Esophagus muscularis mucosa (tissue), 4 donors: ENCODE measurements at regions not wholly inside any gene's neighbourhood (a gene's known extent, or its start where the extent isn't known, plus 50 kb on each side); places are given as distances from the start of the nearest gene placed in this dataset.

ENCODE experiments used
- DNase-seq: peaks from one replicate; pipeline ENCODE4 v3.0.0-alpha.2; 2017; ENCODE audit errors: extremely low spot score
- H3K27ac ChIP-seq, 4 donors: fragments of 200-600 bp; sonication (generic); replicated peaks in 1 of 4; 1 replicate in 3 of 4; 2 replicates in 1 of 4; pipeline ENCODE4 v1.5.1; 2016 to 2019; ENCODE audit warnings: mild to moderate bottlenecking in 1 of 4
- H3K27me3 ChIP-seq, 4 donors: fragments of 200-600 bp; sonication (generic); one replicate each; pipeline versions ENCODE4 v1.5.1 to v1.6.0; 2016 to 2019
- H3K36me3 ChIP-seq, 4 donors: fragments of 200-600 bp; sonication (generic); one replicate each; pipeline ENCODE4 v1.5.1; 2016 to 2019
- H3K4me1 ChIP-seq, 4 donors: fragments of 200-600 bp; sonication (generic); one replicate each; pipeline ENCODE4 v1.5.1; 2016 to 2019
- H3K4me3 ChIP-seq, 4 donors: fragments of 200-600 bp; sonication (generic); 1 replicate in 2 of 4; 2 replicates in 2 of 4; pipeline ENCODE4 v1.5.1; 2016 to 2019; ENCODE audit warnings: mild to moderate bottlenecking in 4 of 4, moderate library complexity in 1 of 4
- H3K9me3 ChIP-seq, 4 donors: fragments of 200-600 bp; sonication (generic); 1 replicate in 3 of 4; 2 replicates in 1 of 4; pipeline ENCODE4 v1.5.1; 2016 to 2019
- EP300 ChIP-seq: sonication (generic); formaldehyde crosslinking; IDR thresholded peaks from one replicate; pipeline ENCODE4 v1.6.1; 2017; ENCODE audit warnings: antibody characterized with exemption
- POLR2A ChIP-seq: fragments of 450-650 bp; IDR thresholded peaks from one replicate; pipeline ENCODE4 v1.6.1; 2017; ENCODE audit warnings: antibody characterized with exemption, moderate library complexity, mild to moderate bottlenecking, low read depth
- POLR2AphosphoS5 ChIP-seq, 2 donors: sonication (generic); formaldehyde crosslinking; IDR thresholded peaks; one replicate each; pipeline ENCODE4 v1.6.1; 2017; ENCODE audit warnings: antibody characterized with exemption in 2 of 2
- WGBS: methylation state at CpG from one replicate; pipeline ENCODE4 v1.1.5; 2018; 5-methylcytosine and 5-hydroxymethylcytosine counted together
- intact Hi-C: fragments of 100-400 bp; cut with DNase I; formaldehyde crosslinking; loops from one replicate; pipeline ENCODE4 v1.15.1; 2023
- TF ChIP-seq, protein P1 (sequence below), 3 experiments: fragments of 200-600 bp in 2 of 3; fragments of 450-650 bp in 1 of 3; sonication (generic) in 2 of 3; IDR thresholded peaks; one replicate each; pipeline ENCODE4 v1.5.1; 2017 to 2019; ENCODE audit warnings: antibody characterized with exemption in 3 of 3, mild to moderate bottlenecking in 2 of 3, moderate library complexity in 1 of 3

- H3K4me3 ChIP-seq: no peak overlapping the region
- peaks cover 35 to 66% (median 58%) of the 10 kb centered on the region in 4 donors for H3K4me1 ChIP-seq
- no peak overlapping the region for H3K27ac ChIP-seq
- intact Hi-C loops: no loop called here
- 96% methylated on average over 10 of the region's 10 CpGs for WGBS
- H3K27me3 ChIP-seq: no peaks in the 10 kb centered on the region
- DNase-seq: no peak
- H3K9me3 ChIP-seq: no peaks in the 10 kb centered on the region
- H3K36me3 ChIP-seq: peaks cover 0 to 37% (median 25%) of the 10 kb centered on the region in 4 donors
- TF ChIP-seq POLR2AphosphoS5 (IDR thresholded peaks at IDR 0.05): peak in 1 of 2 donors; percentile 27
- TF ChIP-seq, protein P1, sequence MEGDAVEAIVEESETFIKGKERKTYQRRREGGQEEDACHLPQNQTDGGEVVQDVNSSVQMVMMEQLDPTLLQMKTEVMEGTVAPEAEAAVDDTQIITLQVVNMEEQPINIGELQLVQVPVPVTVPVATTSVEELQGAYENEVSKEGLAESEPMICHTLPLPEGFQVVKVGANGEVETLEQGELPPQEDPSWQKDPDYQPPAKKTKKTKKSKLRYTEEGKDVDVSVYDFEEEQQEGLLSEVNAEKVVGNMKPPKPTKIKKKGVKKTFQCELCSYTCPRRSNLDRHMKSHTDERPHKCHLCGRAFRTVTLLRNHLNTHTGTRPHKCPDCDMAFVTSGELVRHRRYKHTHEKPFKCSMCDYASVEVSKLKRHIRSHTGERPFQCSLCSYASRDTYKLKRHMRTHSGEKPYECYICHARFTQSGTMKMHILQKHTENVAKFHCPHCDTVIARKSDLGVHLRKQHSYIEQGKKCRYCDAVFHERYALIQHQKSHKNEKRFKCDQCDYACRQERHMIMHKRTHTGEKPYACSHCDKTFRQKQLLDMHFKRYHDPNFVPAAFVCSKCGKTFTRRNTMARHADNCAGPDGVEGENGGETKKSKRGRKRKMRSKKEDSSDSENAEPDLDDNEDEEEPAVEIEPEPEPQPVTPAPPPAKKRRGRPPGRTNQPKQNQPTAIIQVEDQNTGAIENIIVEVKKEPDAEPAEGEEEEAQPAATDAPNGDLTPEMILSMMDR (IDR thresholded peaks at IDR 0.05): no peak
- no peak for TF ChIP-seq EP300
- no peak for TF ChIP-seq POLR2A
These were observed 92.5 kb upstream of the DMRT1 start for GRCh38 chr9:748861-749497.

- H3K36me3 ChIP-seq: peaks cover 0 to 34% (median 18%) of the 10 kb centered on the region in 4 donors
- H3K4me1 ChIP-seq: peaks cover 29 to 58% (median 51%) of the 10 kb centered on the region in 4 donors
- H3K27me3 ChIP-seq: no peaks in the 10 kb centered on the region
- no peak for DNase-seq
- TF ChIP-seq POLR2A (no peak), POLR2AphosphoS5 (IDR thresholded peaks at IDR 0.05) (no peak), EP300 (no peak)
- TF ChIP-seq, protein P1 (IDR thresholded peaks at IDR 0.05): no peak
- 72% methylated on average over 5 of the region's 5 CpGs for WGBS
- peak overlapping the region in 3 of 4 donors; percentile 68 to 88 (median 75) for H3K27ac ChIP-seq
- intact Hi-C loops: no loop called here
- H3K4me3 ChIP-seq: no peak overlapping the region
- no peaks in the 10 kb centered on the region for H3K9me3 ChIP-seq
These were observed 91.8 kb upstream of the DMRT1 start for GRCh38 chr9:749716-750115.

GRCh38 chr9:750249-750967 is 91.1 kb upstream of the DMRT1 start:
- intact Hi-C loops: no loop called here
- peaks cover 0 to 30% (median 11%) of the 10 kb centered on the region in 4 donors for H3K36me3 ChIP-seq
- no peak overlapping the region for H3K4me3 ChIP-seq
- no peaks in the 10 kb centered on the region for H3K9me3 ChIP-seq
- no peaks in the 10 kb centered on the region for H3K27me3 ChIP-seq
- TF ChIP-seq POLR2AphosphoS5 (IDR thresholded peaks at IDR 0.05) (no peak), EP300 (no peak), POLR2A (no peak)
- TF ChIP-seq, protein P1 (IDR thresholded peaks at IDR 0.05): no peak
- DNase-seq: no peak
- 82% methylated on average over 7 of the region's 7 CpGs for WGBS
- peaks cover 23 to 52% (median 44%) of the 10 kb centered on the region in 4 donors for H3K4me1 ChIP-seq
- peak overlapping the region; percentile 68 to 88 (median 76) for H3K27ac ChIP-seq

DNA sequence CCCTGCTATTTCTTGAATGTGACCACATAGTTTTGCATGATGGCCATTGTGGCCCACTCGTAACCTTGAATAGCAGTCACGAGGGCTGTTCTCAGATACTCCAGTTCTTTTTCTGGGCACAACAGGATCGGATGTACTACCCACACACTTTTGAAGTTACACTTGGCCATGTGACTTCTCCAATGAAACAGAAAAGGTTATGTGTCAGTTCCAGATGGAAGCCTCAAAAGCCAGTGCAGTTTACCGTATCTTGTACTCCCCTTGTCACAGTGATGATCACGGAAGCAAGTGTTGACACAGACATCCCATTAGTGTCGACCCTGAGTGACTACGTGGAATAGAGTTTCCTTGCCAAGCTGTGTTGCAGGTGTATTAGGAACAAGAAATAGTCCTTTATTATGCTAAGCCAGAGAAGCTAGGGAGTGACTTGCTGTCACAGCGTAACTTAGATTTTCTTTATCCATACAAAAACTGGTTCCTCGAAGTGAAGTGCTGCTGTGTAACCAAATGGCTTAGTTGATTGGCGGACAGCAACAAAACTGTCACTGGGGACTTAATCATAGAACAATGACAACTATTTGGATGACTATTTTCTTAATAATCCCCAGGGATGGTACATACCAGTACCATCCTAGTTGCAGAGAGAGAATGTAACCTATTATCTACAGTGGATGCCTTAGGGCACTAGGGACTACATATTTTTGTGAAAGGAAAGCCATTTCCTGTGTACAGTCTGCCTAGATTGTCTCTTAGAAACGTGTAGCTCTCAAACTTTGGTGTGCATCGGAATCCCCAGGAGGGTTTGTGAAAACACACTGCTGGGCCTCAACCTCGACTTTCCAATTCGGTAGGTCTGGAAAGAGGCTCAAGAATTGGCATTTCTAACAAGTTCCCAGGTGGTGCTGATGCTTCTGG is 90.1 kb upstream of the DMRT1 start:
- intact Hi-C loops: no loop called here

More for the DNA sequence above, 90.1 kb upstream of the DMRT1 start:
- peaks cover 0 to 21% (median 8%) of the 10 kb centered on the region in 4 donors for H3K36me3 ChIP-seq
- no peak for DNase-seq
- H3K4me1 ChIP-seq: peaks cover 29 to 47% (median 40%) of the 10 kb centered on the region in 4 donors
- TF ChIP-seq, protein P1 (IDR thresholded peaks at IDR 0.05): no peak
- TF ChIP-seq EP300: no peak
- TF ChIP-seq POLR2AphosphoS5 (IDR thresholded peaks at IDR 0.05): no peak
- no peak for TF ChIP-seq POLR2A
- no peaks in the 10 kb centered on the region for H3K27me3 ChIP-seq
- H3K4me3 ChIP-seq: no peak overlapping the region
- no peaks in the 10 kb centered on the region for H3K9me3 ChIP-seq
- WGBS: 67% methylated on average over 14 of the region's 14 CpGs
- H3K27ac ChIP-seq: peak overlapping the region; percentile 68 to 88 (median 76)
